IMR-90 (cell line): ENCODE measurements at regions not wholly inside any gene's neighbourhood (a gene's known extent, or its start where the extent isn't known, plus 50 kb on each side); places are given as distances from the start of the nearest gene placed in this dataset.
A peak's percentile ranks its signal among the peaks of the same experiment; 100 is the strongest.

ENCODE experiments used
- ATAC-seq: fragments of 200-7000 bp; cut with Tn5 transposase; 2 replicates; pipeline ENCODE4 v1.9.1; 2020; ENCODE audit warnings: low read depth, mild to moderate bottlenecking, moderate library complexity
- BruUV-seq: library from RNA; stranded (reverse); fragments of 400-500 nt; replicated peaks from 2 replicates; lab custom pipeline; 2021; lab: Mats Ljungman, UMichigan
- CTCF ChIA-PET: fragments of 300-600 bp; formaldehyde crosslinking; extraction: SDS; loops from one replicate; lab custom pipeline; 2021; ENCODE audit warnings: antibody characterized with exemption; lab: Yijun Ruan, JAX
- POLR2A ChIA-PET: fragments of 300-600 bp; sonication (Branson Sonifier 250); formaldehyde crosslinking; loops from one replicate; lab custom pipeline; 2022; ENCODE audit warnings: antibody characterized with exemption; ENCODE audit not compliant: unreplicated experiment; lab: Charles Lee
- DNase-seq: peaks from one replicate; pipeline ENCODE4 v3.0.0; 2013
- H2AFZ ChIP-seq: replicated peaks from 2 replicates; pipeline ENCODE3; 2013; ENCODE audit warnings: low read length, mild to moderate bottlenecking; ENCODE audit not compliant: poor library complexity
- H2AK5ac ChIP-seq: 2 replicates; pipeline ENCODE4 v1.6.1; 2013; ENCODE audit warnings: low read depth, low read length, inconsistent platforms
- H2AK9ac ChIP-seq: replicated peaks from 2 replicates; pipeline ENCODE3; 2013; ENCODE audit warnings: mild to moderate bottlenecking, low read depth, low read length, moderate library complexity; ENCODE audit not compliant: poor library complexity
- H2BK120ac ChIP-seq: 2 replicates; pipeline ENCODE4 v1.6.1; 2013; ENCODE audit warnings: low read depth, low read length, inconsistent platforms
- H2BK15ac ChIP-seq: 3 replicates; pipeline ENCODE4 v1.6.1; 2013; ENCODE audit warnings: low read depth, low read length, inconsistent platforms
- H2BK20ac ChIP-seq: 2 replicates; pipeline ENCODE4 v1.6.1; 2013; ENCODE audit warnings: low read depth, mild to moderate bottlenecking, inconsistent platforms, low read length, moderate library complexity
- H2BK5ac ChIP-seq: 2 replicates; pipeline ENCODE4 v1.6.1; 2013; ENCODE audit warnings: mild to moderate bottlenecking, low read depth, low read length, inconsistent platforms; ENCODE audit not compliant: poor library complexity, severe bottlenecking
- H3K14ac ChIP-seq: replicated peaks from 2 replicates; pipeline ENCODE4 v1.6.1; 2013; ENCODE audit warnings: low read depth, low read length, inconsistent platforms
- H3K18ac ChIP-seq: 2 replicates; pipeline ENCODE4 v1.6.1; 2013; ENCODE audit warnings: low read depth, low read length, control low read depth
- H3K23ac ChIP-seq: 2 replicates; pipeline ENCODE4 v1.6.1; 2013; ENCODE audit warnings: low read depth, low read length, inconsistent platforms
- H3K27ac ChIP-seq: 2 replicates; pipeline ENCODE4 v1.5.1; 2013; ENCODE audit warnings: mild to moderate bottlenecking, control low read depth, low read length; ENCODE audit not compliant: insufficient read depth
- H3K27me3 ChIP-seq: 2 replicates; pipeline ENCODE4 v1.6.1; 2013; ENCODE audit warnings: low read length; ENCODE audit not compliant: control insufficient read depth, insufficient read depth
- H3K36me3 ChIP-seq: 2 replicates; pipeline ENCODE4 v1.6.1; 2013; ENCODE audit warnings: low read length, mixed read lengths; ENCODE audit not compliant: control insufficient read depth, insufficient read depth
- H3K4ac ChIP-seq: 2 replicates; pipeline ENCODE4 v1.6.1; 2013; ENCODE audit warnings: low read depth, low read length, inconsistent platforms
- H3K4me1 ChIP-seq: 2 replicates; pipeline ENCODE4 v1.6.1; 2013; ENCODE audit warnings: low read length, mixed read lengths; ENCODE audit not compliant: control insufficient read depth, insufficient read depth
- H3K4me2 ChIP-seq: 2 replicates; pipeline ENCODE4 v1.6.1; 2013; ENCODE audit warnings: low read depth, mild to moderate bottlenecking, control low read depth, low read length, moderate library complexity
- H3K4me3 ChIP-seq: 2 replicates; pipeline ENCODE4 v1.5.1; 2013; ENCODE audit warnings: low read depth, mild to moderate bottlenecking, control low read depth, low read length, moderate library complexity; ENCODE audit not compliant: insufficient read depth
- H3K56ac ChIP-seq: 2 replicates; pipeline ENCODE4 v1.6.1; 2013; ENCODE audit warnings: low read length, inconsistent platforms; ENCODE audit not compliant: insufficient read depth; ENCODE audit errors: extremely low read depth
- H3K79me1 ChIP-seq, 2 experiments: 2 replicates each; pipeline ENCODE4 v1.6.1; 2013; ENCODE audit warnings: low read length in 2 of 2, inconsistent platforms in 1 of 2, low read depth in 1 of 2
- H3K9ac ChIP-seq: 2 replicates; pipeline ENCODE4 v1.6.1; 2013; ENCODE audit warnings: low read depth, low read length, control low read depth
- H3K9me1 ChIP-seq: 2 replicates; pipeline ENCODE4 v1.6.1; 2013; ENCODE audit warnings: low read length, inconsistent platforms; ENCODE audit not compliant: insufficient read depth
- H3K9me3 ChIP-seq: 2 replicates; pipeline ENCODE4 v1.6.1; 2013; ENCODE audit warnings: low read length; ENCODE audit not compliant: control insufficient read depth, insufficient read depth
- H4K20me1 ChIP-seq: 2 replicates; pipeline ENCODE4 v1.6.1; 2013; ENCODE audit warnings: low read length, inconsistent platforms; ENCODE audit not compliant: insufficient read depth
- H4K5ac ChIP-seq: 2 replicates; pipeline ENCODE4 v1.6.1; 2013; ENCODE audit warnings: mild to moderate bottlenecking, low read depth, low read length, control low read depth
- H4K8ac ChIP-seq, 2 experiments: 2 replicates each; pipeline ENCODE4 v1.6.1; 2013; ENCODE audit warnings: low read depth in 2 of 2, low read length in 2 of 2, control low read depth in 1 of 2, inconsistent platforms in 1 of 2
- H4K91ac ChIP-seq: 2 replicates; pipeline ENCODE4 v1.6.1; 2013; ENCODE audit warnings: low read depth, low read length, inconsistent platforms; ENCODE audit not compliant: insufficient read depth
- CHD1 ChIP-seq: IDR thresholded peaks from 2 replicates; pipeline ENCODE4 v1.6.1; 2012; ENCODE audit warnings: low read depth, low read length, improper control_type of control experiment
- CTCF ChIP-seq: conservative IDR thresholded peaks from 2 replicates; pipeline ENCODE4 v1.5.1; 2012; ENCODE audit warnings: mild to moderate bottlenecking, low read depth, low read length, improper control_type of control experiment
- ELK1 ChIP-seq: fragments of 150-350 bp; IDR thresholded peaks from 2 replicates; pipeline ENCODE4 v1.6.1; 2016; ENCODE audit warnings: low read depth, mild to moderate bottlenecking, low read length, moderate library complexity, borderline replicate concordance
- FOS ChIP-seq: fragments of 150-350 bp; IDR thresholded peaks from 2 replicates; pipeline ENCODE4 v1.6.1; 2016; ENCODE audit warnings: low read depth, low read length
- MXI1 ChIP-seq: IDR thresholded peaks from 2 replicates; pipeline ENCODE4 v1.6.1; 2012; ENCODE audit warnings: low read depth, mild to moderate bottlenecking, low read length, moderate library complexity, borderline replicate concordance
- NFE2L2 ChIP-seq: fragments of 150-350 bp; IDR thresholded peaks from 2 replicates; pipeline ENCODE4 v1.6.1; 2016; ENCODE audit warnings: low read depth, mild to moderate bottlenecking, low read length
- POLR2A ChIP-seq: IDR thresholded peaks from 2 replicates; pipeline ENCODE4 v1.6.1; 2012; ENCODE audit warnings: mild to moderate bottlenecking, low read depth, low read length
- RAD21 ChIP-seq: IDR thresholded peaks from 2 replicates; pipeline ENCODE4 v1.6.1; 2012; ENCODE audit warnings: low read length, improper control_type of control experiment
- RFX5 ChIP-seq: IDR thresholded peaks from 2 replicates; pipeline ENCODE4 v1.8.0; 2012; ENCODE audit warnings: low read depth, mild to moderate bottlenecking, low read length, moderate library complexity
- SMC3 ChIP-seq: fragments of 150-350 bp; IDR thresholded peaks from 2 replicates; pipeline ENCODE4 v1.6.1; 2016; ENCODE audit warnings: low read depth, mild to moderate bottlenecking, antibody characterized with exemption, low read length, moderate library complexity
- WGBS, 2 experiments: methylation state at CpG; one replicate each; pipeline versions ENCODE4 v1.1.5 to v1.1.7; 2013; ENCODE audit warnings: missing lambda C conversion rate in 2 of 2; ENCODE audit not compliant: insufficient read length in 1 of 2; ENCODE audit errors: extremely low coverage in 2 of 2; 5-methylcytosine and 5-hydroxymethylcytosine counted together
- dilution Hi-C: fragments of 300-500 bp; cut with HindIII; formaldehyde crosslinking; loops from one replicate; pipeline ENCODE4 v1.14.3; 2018; ENCODE audit warnings: low sequenced_read_pairs; ENCODE audit not compliant: unreplicated experiment
- in situ Hi-C: fragments of 300-500 bp; cut with MboI; formaldehyde crosslinking; loops from 3 replicates; pipeline ENCODE4 v1.14.3; 2019; ENCODE audit warnings: low sequenced_read_pairs, inconsistent platforms, mixed read lengths
- intact Hi-C: fragments of 100-400 bp; cut with micrococcal nuclease; formaldehyde crosslinking; loops from 2 replicates; pipeline ENCODE4 v1.10.0; 2022

DNA sequence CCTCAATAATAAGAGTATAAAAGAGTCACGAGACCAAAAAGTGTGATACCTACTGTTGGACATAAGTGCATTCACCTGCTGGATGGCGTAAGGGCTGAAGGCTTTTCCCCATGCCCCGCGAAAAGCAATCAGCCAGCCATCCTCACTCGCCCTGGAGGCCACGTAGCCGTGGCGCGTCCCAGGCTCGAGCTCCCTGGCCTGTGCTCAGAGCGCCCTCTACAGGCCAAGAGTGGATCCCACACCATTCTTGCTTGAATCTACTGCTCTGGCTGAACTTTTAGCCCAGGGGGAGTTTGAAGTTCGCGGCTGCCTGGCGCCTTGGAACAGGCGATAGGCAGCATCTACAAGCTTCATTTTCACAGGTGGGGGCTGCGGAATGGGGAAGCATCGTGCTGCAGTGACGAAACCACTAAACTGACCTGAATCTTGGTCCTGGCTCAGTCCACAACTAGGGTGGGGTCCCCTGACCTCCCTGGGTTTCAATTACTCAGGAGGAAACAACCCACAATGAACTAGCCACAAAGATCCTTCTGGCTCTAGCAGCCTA lies 70.3 kb upstream of the SERBP1 start:
- no peak overlapping the region for H3K4ac ChIP-seq
- H3K9me1 ChIP-seq: no peaks in the 10 kb centered on the region
- in situ Hi-C loops (loop anchor here (5.0 to 10.0 kb wide), 2 partner anchors 153 to 266 kb away; no protein-coding TSS in a partner anchor), dilution Hi-C loops (no loop called here), intact Hi-C loops (loop anchor here (1.0 to 5.0 kb wide), 6 partner anchors 70 to 733 kb away; partner anchors contain the start of gene SERBP1)
- peak; percentile 74 for DNase-seq
- H2BK5ac ChIP-seq: no peak overlapping the region
- H3K4me2 ChIP-seq: peak overlapping the region; percentile 57
- no peak overlapping the region for H3K27ac ChIP-seq
- H4K8ac ChIP-seq: no peak overlapping the region
- TF ChIP-seq RAD21 (peak; percentile 100), NFE2L2 (no peak), SMC3 (peak; percentile 89), FOS (no peak), RFX5 (no peak), CHD1 (no peak), MXI1 (no peak), CTCF (peak; percentile 99), POLR2A (peak; percentile 46; the same call in 1 of the 2 replicates), ELK1 (no peak)
- H2BK120ac ChIP-seq: no peak overlapping the region
- H3K4me3 ChIP-seq: no peak overlapping the region
- H3K4me1 ChIP-seq: no peaks in the 10 kb centered on the region
- H2BK20ac ChIP-seq: no peak overlapping the region
- no peaks in the 10 kb centered on the region for H3K79me1 ChIP-seq
- no peak overlapping the region for H2BK15ac ChIP-seq
- POLR2A ChIA-PET: interaction anchor here (0.6 kb wide), 1 partner anchor 288 kb away, joined by 3 read pairs; no protein-coding TSS in a partner anchor
- no peak overlapping the region for H3K18ac ChIP-seq
- no peak overlapping the region for H3K23ac ChIP-seq
- H3K9ac ChIP-seq: no peak overlapping the region
- no peaks in the 10 kb centered on the region for H4K20me1 ChIP-seq
- H3K14ac ChIP-seq: no peak overlapping the region
- CTCF ChIA-PET: interaction anchor here (0.5 to 4.2 kb wide), 16 partner anchors 9 to 1870 kb away, joined by 3 to 34 read pairs (median 4); no protein-coding TSS in a partner anchor
- H4K91ac ChIP-seq: no peak overlapping the region
- H4K5ac ChIP-seq: no peak overlapping the region
- H2AK5ac ChIP-seq: no peak overlapping the region
- 0% methylated on average over 1 of the region's 18 CpGs; no CpG with 5 or more reads in 1 of the 2 experiments for WGBS, 2 experiments
- H3K56ac ChIP-seq: no peak overlapping the region
- BruUV-seq: no TSS peak
- peak; percentile 100 for ATAC-seq
- no peaks in the 10 kb centered on the region for H3K9me3 ChIP-seq
- peak overlapping the region; percentile 76 for H2AFZ ChIP-seq
- H2AK9ac ChIP-seq: peak overlapping the region; percentile 5
- H3K27me3 ChIP-seq: peaks cover 14% of the 10 kb centered on the region
- H3K36me3 ChIP-seq: no peaks in the 10 kb centered on the region
